Breast epithelium (tissue), 3 donors: ENCODE measurements at regions not wholly inside any gene's neighbourhood (a gene's known extent, or its start where the extent isn't known, plus 50 kb on each side); places are given as distances from the start of the nearest gene placed in this dataset.

Experiments
- CTCF ChIP-seq, 3 donors: fragments of 450-650 bp; IDR thresholded peaks; one replicate each; pipeline ENCODE4 v1.5.1; 2016 to 2017; ENCODE audit warnings: antibody characterized with exemption in 3 of 3, mild to moderate bottlenecking in 3 of 3, moderate library complexity in 3 of 3
- POLR2A ChIP-seq: fragments of 450-650 bp; IDR thresholded peaks from one replicate; pipeline ENCODE4 v1.6.1; 2016; ENCODE audit warnings: antibody characterized with exemption, mild to moderate bottlenecking, moderate library complexity
- POLR2AphosphoS5 ChIP-seq, 3 donors: sonication (generic); formaldehyde crosslinking; IDR thresholded peaks; one replicate each; pipeline ENCODE4 v1.6.1; 2017; ENCODE audit warnings: antibody characterized with exemption in 3 of 3

- no peak for TF ChIP-seq CTCF (IDR thresholded peaks at IDR 0.05)
- no peak for TF ChIP-seq POLR2A
- no peak for TF ChIP-seq POLR2AphosphoS5 (IDR thresholded peaks at IDR 0.05)
Measured at GRCh38 chr12:68532204-68532886, 78.4 kb upstream of the RAP1B start.
